Effector memory CD8-positive, alpha-beta T cell (primary cell): ENCODE measurements at regions not wholly inside any gene's neighbourhood (a gene's known extent, or its start where the extent isn't known, plus 50 kb on each side); places are given as distances from the start of the nearest gene placed in this dataset.

ENCODE experiments used
- ATAC-seq: fragments of 150-1000 bp; cut with Tn5 transposase; replicated peaks from 2 replicates; pipeline ENCODE4 v1.10.0; 2021; ENCODE audit warnings: mild to moderate bottlenecking, moderate library complexity
- DNase-seq, 3 experiments: peaks; one replicate each; pipeline ENCODE4 v3.0.0; 2021
- H3K27ac Mint-ChIP-seq, 2 donors: one replicate each; pipeline ENCODE4 v1.8.0; 2022; ENCODE audit warnings: mild to moderate bottlenecking in 2 of 2, mixed read lengths in 2 of 2, moderate library complexity in 2 of 2
- H3K27me3 Mint-ChIP-seq, 2 donors: one replicate each; pipeline ENCODE4 v1.8.0; 2022; ENCODE audit warnings: mixed read lengths in 2 of 2
- H3K36me3 Mint-ChIP-seq: one replicate; pipeline ENCODE4 v1.8.0; 2022; ENCODE audit warnings: mild to moderate bottlenecking, moderate library complexity, mixed read lengths; ENCODE audit not compliant: insufficient read depth
- H3K4me1 Mint-ChIP-seq, 2 donors: one replicate each; pipeline ENCODE4 v1.8.0; 2022; ENCODE audit warnings: low read depth in 2 of 2, mixed read lengths in 2 of 2
- H3K4me3 Mint-ChIP-seq, 2 donors: one replicate each; pipeline ENCODE4 v1.8.0; 2022; ENCODE audit warnings: mild to moderate bottlenecking in 2 of 2, mixed read lengths in 2 of 2, moderate library complexity in 2 of 2
- H3K9me3 Mint-ChIP-seq, 2 donors: one replicate each; pipeline ENCODE4 v1.8.0; 2022; ENCODE audit warnings: mixed read lengths in 2 of 2

- H3K27ac Mint-ChIP-seq, result no peak overlapping the region
- no peaks in the 10 kb centered on the region for H3K4me1 Mint-ChIP-seq
- H3K36me3 Mint-ChIP-seq, result no peaks in the 10 kb centered on the region
- no peak overlapping the region for H3K4me3 Mint-ChIP-seq
- H3K27me3 Mint-ChIP-seq, result no peaks in the 10 kb centered on the region
- peaks cover 10 to 13% of the 10 kb centered on the region in 2 donors for H3K9me3 Mint-ChIP-seq
- no peak for DNase-seq
- ATAC-seq, result no peak
Observed at GRCh38 chr9:82333671-82334070, 345.1 kb downstream of the SPATA31D1 start.

GRCh38 chr9:82334286-82334685 lies 345.7 kb downstream of the SPATA31D1 start:
- Mint-ChIP-seq H3K36me3 (no peaks in the 10 kb centered on the region), H3K27ac (no peak overlapping the region), H3K4me1 (no peaks in the 10 kb centered on the region), H3K4me3 (no peak overlapping the region), H3K27me3 (no peaks in the 10 kb centered on the region), H3K9me3 (peaks cover 4 to 10% of the 10 kb centered on the region in 2 donors)
- DNase-seq, result no peak
- no peak for ATAC-seq

GRCh38 chr9:82337351-82337750 lies 348.8 kb downstream of the SPATA31D1 start:
- no peak overlapping the region for H3K27ac Mint-ChIP-seq
- no peaks in the 10 kb centered on the region for H3K27me3 Mint-ChIP-seq
- DNase-seq (no peak), ATAC-seq (no peak)
- peaks cover 0 to 8% of the 10 kb centered on the region in 2 donors for H3K9me3 Mint-ChIP-seq
- no peak overlapping the region for H3K4me3 Mint-ChIP-seq
- H3K4me1 Mint-ChIP-seq, result no peaks in the 10 kb centered on the region
- H3K36me3 Mint-ChIP-seq, result no peaks in the 10 kb centered on the region

- peaks cover 0 to 13% of the 10 kb centered on the region in 2 donors for H3K9me3 Mint-ChIP-seq
- no peaks in the 10 kb centered on the region for H3K4me1 Mint-ChIP-seq
- no peak overlapping the region for H3K4me3 Mint-ChIP-seq
- DNase-seq (no peak), ATAC-seq (no peak)
- H3K27ac Mint-ChIP-seq, result no peak overlapping the region
- H3K36me3 Mint-ChIP-seq, result no peaks in the 10 kb centered on the region
- no peaks in the 10 kb centered on the region for H3K27me3 Mint-ChIP-seq
Observed at GRCh38 chr9:82342046-82342445, 353.5 kb downstream of the SPATA31D1 start.

GRCh38 chr9:82346040-82346439 lies 357.5 kb downstream of the SPATA31D1 start:
- Mint-ChIP-seq H3K4me1 (no peaks in the 10 kb centered on the region), H3K9me3 (peaks cover 0 to 19% of the 10 kb centered on the region in 2 donors), H3K4me3 (no peak overlapping the region), H3K27ac (no peak overlapping the region), H3K36me3 (no peaks in the 10 kb centered on the region), H3K27me3 (no peaks in the 10 kb centered on the region)
- ATAC-seq, result no peak
- DNase-seq, result no peak

- Mint-ChIP-seq H3K9me3 (peaks cover 7 to 9% of the 10 kb centered on the region in 2 donors), H3K4me1 (no peaks in the 10 kb centered on the region), H3K27ac (no peak overlapping the region), H3K36me3 (no peaks in the 10 kb centered on the region), H3K4me3 (no peak overlapping the region), H3K27me3 (no peaks in the 10 kb centered on the region)
- DNase-seq, result no peak
- no peak for ATAC-seq
Observed at GRCh38 chr9:82353631-82354278, 365.2 kb downstream of the SPATA31D1 start.

- H3K27me3 Mint-ChIP-seq, result no peaks in the 10 kb centered on the region
- no peak overlapping the region for H3K4me3 Mint-ChIP-seq
- H3K4me1 Mint-ChIP-seq, result no peaks in the 10 kb centered on the region
- H3K9me3 Mint-ChIP-seq, result peaks cover 4 to 7% of the 10 kb centered on the region in 2 donors
- ATAC-seq (no peak), DNase-seq (no peak)
- no peaks in the 10 kb centered on the region for H3K36me3 Mint-ChIP-seq
- no peak overlapping the region for H3K27ac Mint-ChIP-seq
Observed at GRCh38 chr9:82354279-82354659, 365.7 kb downstream of the SPATA31D1 start.

GRCh38 chr9:82356131-82356530 lies 367.6 kb downstream of the SPATA31D1 start:
- H3K4me3 Mint-ChIP-seq, result no peak overlapping the region
- no peaks in the 10 kb centered on the region for H3K4me1 Mint-ChIP-seq
- peaks cover 5 to 7% of the 10 kb centered on the region in 2 donors for H3K9me3 Mint-ChIP-seq
- H3K27ac Mint-ChIP-seq, result no peak overlapping the region
- no peaks in the 10 kb centered on the region for H3K36me3 Mint-ChIP-seq
- ATAC-seq, result no peak
- DNase-seq, result no peak
- no peaks in the 10 kb centered on the region for H3K27me3 Mint-ChIP-seq

- DNase-seq (no peak), ATAC-seq (no peak)
- Mint-ChIP-seq H3K27ac (no peak overlapping the region), H3K4me3 (no peak overlapping the region), H3K9me3 (peaks cover 7% of the 10 kb centered on the region in 2 donors), H3K4me1 (no peaks in the 10 kb centered on the region), H3K27me3 (no peaks in the 10 kb centered on the region), H3K36me3 (no peaks in the 10 kb centered on the region)
Observed at GRCh38 chr9:82356871-82357270, 368.3 kb downstream of the SPATA31D1 start.

- Mint-ChIP-seq H3K4me3 (no peak overlapping the region), H3K27ac (no peak overlapping the region), H3K36me3 (no peaks in the 10 kb centered on the region), H3K27me3 (no peaks in the 10 kb centered on the region), H3K9me3 (peaks cover 11 to 15% of the 10 kb centered on the region in 2 donors), H3K4me1 (no peaks in the 10 kb centered on the region)
- ATAC-seq, result no peak
- DNase-seq, result no peak
Observed at GRCh38 chr9:82363198-82363597, 374.6 kb downstream of the SPATA31D1 start.

- Mint-ChIP-seq H3K4me3 (no peak overlapping the region), H3K36me3 (no peaks in the 10 kb centered on the region), H3K9me3 (peaks cover 11 to 15% of the 10 kb centered on the region in 2 donors), H3K27ac (no peak overlapping the region), H3K27me3 (no peaks in the 10 kb centered on the region), H3K4me1 (no peaks in the 10 kb centered on the region)
- ATAC-seq (no peak), DNase-seq (no peak)
Observed at GRCh38 chr9:82363682-82364081, 375.1 kb downstream of the SPATA31D1 start.

- H3K4me1 Mint-ChIP-seq, result no peaks in the 10 kb centered on the region
- H3K27me3 Mint-ChIP-seq, result no peaks in the 10 kb centered on the region
- no peaks in the 10 kb centered on the region for H3K36me3 Mint-ChIP-seq
- H3K9me3 Mint-ChIP-seq, result peaks cover 9 to 15% of the 10 kb centered on the region in 2 donors
- no peak overlapping the region for H3K4me3 Mint-ChIP-seq
- ATAC-seq, result no peak
- no peak overlapping the region for H3K27ac Mint-ChIP-seq
- DNase-seq, result no peak
Observed at GRCh38 chr9:82367016-82367415, 378.4 kb downstream of the SPATA31D1 start.

- DNase-seq (no peak), ATAC-seq (no peak)
- H3K36me3 Mint-ChIP-seq, result no peaks in the 10 kb centered on the region
- H3K27ac Mint-ChIP-seq, result no peak overlapping the region
- H3K4me3 Mint-ChIP-seq, result no peak overlapping the region
- no peaks in the 10 kb centered on the region for H3K27me3 Mint-ChIP-seq
- peaks cover 9 to 15% of the 10 kb centered on the region in 2 donors for H3K9me3 Mint-ChIP-seq
- no peaks in the 10 kb centered on the region for H3K4me1 Mint-ChIP-seq
Observed at GRCh38 chr9:82367929-82368328, 379.4 kb downstream of the SPATA31D1 start.

GRCh38 chr9:82369251-82369945 lies 380.8 kb downstream of the SPATA31D1 start:
- Mint-ChIP-seq H3K36me3 (no peaks in the 10 kb centered on the region), H3K4me1 (no peaks in the 10 kb centered on the region), H3K9me3 (peaks cover 9 to 15% of the 10 kb centered on the region in 2 donors), H3K4me3 (no peak overlapping the region), H3K27me3 (no peaks in the 10 kb centered on the region), H3K27ac (no peak overlapping the region)
- ATAC-seq (no peak), DNase-seq (no peak)
